ENCODE measurements at regions not wholly inside any gene's neighbourhood (a gene's known extent, or its start where the extent isn't known, plus 50 kb on each side); places are given as distances from the start of the nearest gene placed in this dataset.

DNA sequence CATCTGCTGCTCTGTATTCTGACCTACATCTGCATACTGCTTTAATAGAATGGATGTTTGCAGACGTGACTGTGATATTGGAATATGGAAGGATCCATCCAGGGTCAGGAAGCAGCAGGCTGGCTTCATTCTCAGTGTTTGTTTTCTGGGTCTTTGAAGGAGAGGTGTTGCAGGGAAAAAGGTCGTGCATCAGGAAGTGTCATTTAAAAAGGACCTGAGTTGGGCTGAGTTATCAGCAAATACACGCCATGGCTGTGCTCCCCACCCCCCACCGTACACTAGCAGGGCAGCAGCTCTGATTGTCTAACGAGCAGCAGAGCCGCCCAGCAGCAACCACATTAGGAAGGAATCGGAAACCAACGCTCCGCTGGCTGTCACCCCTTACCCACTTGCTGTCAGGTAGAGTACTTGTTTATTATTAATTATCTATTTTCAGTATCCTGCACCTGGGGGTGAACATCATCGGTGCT, 63.1 kb upstream of the STEAP1B start:
- TF ChIP-seq, protein P1, sequence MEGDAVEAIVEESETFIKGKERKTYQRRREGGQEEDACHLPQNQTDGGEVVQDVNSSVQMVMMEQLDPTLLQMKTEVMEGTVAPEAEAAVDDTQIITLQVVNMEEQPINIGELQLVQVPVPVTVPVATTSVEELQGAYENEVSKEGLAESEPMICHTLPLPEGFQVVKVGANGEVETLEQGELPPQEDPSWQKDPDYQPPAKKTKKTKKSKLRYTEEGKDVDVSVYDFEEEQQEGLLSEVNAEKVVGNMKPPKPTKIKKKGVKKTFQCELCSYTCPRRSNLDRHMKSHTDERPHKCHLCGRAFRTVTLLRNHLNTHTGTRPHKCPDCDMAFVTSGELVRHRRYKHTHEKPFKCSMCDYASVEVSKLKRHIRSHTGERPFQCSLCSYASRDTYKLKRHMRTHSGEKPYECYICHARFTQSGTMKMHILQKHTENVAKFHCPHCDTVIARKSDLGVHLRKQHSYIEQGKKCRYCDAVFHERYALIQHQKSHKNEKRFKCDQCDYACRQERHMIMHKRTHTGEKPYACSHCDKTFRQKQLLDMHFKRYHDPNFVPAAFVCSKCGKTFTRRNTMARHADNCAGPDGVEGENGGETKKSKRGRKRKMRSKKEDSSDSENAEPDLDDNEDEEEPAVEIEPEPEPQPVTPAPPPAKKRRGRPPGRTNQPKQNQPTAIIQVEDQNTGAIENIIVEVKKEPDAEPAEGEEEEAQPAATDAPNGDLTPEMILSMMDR (IDR thresholded peaks at IDR 0.05), result no peak
- no peak for TF ChIP-seq ZFX (IDR thresholded peaks at IDR 0.05; ENCODE audit: borderline replicate concordance)
